Fibroblast of gingiva (primary cell): ENCODE measurements at regions not wholly inside any gene's neighbourhood (a gene's known extent, or its start where the extent isn't known, plus 50 kb on each side); places are given as distances from the start of the nearest gene placed in this dataset.
"Not testable (repeated sequence)": the region's sequence is repeated elsewhere in the genome, so short reads cannot be mapped to it uniquely, and the experiment has no call there.

Experiments used
- DNase-seq: peaks from one replicate; pipeline ENCODE4 v3.0.0-alpha.2; 2011; ENCODE audit warnings: low read depth

DNA sequence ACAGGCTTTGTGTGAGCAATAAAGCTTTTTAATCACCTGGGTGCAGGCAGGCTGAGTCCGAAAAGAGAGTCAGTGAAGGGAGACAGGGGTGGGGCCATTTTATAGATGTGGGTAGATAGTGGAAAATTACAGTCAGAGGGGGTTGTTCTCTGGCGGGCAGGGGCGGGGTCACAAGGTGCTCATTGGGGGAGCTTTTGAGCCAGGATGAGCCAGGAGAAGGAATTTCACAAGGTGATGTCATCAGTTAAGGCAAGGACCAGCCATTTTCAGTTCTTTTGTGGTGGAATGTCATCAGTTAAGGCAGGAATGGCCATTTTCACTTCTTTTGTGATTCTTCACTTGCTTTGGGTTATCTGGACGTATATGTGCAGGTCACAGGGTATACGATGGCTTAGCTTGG, 571.3 kb upstream of the PCDH7 start:
- not testable (repeated sequence) for DNase-seq

DNA sequence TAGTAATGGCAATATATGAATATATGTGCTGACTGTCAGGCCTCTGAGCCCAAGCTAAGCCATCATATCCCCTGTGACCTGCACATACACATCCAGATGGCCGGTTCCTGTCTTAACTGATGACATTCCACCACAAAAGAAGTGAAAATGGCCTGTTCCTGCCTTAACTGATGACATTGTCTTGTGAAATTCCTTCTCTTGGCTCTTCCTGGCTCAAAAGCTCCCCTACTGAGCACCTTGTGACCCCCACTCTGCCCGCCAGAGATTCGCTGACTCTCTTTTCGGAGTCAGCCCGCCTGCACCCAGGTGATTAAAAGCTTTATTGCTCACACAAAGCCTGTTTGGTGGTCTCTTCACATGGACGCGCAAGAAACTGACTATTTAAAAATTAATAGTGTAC, 570.6 kb upstream of the PCDH7 start:
- DNase-seq = not testable (repeated sequence)

DNA sequence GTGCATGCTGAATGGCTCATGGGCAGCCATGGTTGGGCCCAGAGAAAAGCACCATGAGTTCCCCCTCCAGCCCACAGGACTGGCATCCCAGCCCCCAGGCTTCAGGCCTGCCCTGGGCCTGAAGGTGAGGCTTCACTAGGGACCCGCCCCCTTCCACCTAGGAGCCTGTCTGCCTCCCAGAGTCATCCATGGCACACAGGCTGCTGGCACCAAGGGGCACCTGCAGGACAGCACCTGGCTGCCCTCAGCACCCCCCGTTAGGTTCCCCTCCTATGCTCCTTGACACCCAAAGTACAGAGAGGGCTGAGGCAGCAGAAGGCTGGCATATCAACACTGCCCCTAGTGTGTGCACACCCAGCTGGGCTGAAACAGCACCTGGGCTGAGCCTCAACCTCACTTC, 566.7 kb upstream of the PCDH7 start:
- DNase-seq = no peak

DNA sequence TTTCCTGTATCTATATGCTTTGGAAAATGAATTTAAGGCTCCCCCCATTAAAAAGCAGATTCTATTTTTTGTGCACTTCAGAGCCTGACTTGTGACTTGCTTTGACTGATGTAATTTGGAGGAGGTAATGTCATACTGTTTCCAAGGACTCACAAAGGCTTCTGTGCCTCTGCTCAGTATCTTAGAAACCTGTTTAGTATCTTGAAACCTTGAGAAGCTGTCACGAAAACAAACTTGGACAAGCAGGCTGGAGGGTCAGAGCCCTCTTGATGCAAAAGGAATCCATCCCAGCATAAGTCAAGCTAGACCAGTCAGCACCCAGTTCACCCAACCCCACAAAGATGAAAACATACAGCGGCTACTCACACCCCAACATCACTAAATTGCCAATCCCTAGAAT, 560.0 kb upstream of the PCDH7 start:
- no peak for DNase-seq

DNA sequence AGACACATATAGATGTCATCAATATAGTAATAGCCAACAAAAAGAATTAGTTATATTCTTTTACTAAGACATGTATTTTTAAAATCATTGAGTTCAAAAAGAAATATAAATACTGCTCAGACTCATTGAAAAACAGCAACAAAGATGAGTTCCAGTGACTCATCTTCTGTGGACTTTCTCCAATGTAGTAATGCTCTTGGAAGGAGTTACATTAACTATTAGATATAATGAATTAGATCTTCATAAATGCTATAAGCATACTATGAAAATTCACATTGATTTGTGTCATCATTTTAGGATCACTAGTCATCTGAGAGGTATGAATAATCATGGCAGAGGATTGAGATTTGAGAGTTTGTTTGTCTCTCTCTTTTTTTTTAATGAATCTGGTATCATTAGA, 547.8 kb upstream of the PCDH7 start:
- no peak for DNase-seq

DNA sequence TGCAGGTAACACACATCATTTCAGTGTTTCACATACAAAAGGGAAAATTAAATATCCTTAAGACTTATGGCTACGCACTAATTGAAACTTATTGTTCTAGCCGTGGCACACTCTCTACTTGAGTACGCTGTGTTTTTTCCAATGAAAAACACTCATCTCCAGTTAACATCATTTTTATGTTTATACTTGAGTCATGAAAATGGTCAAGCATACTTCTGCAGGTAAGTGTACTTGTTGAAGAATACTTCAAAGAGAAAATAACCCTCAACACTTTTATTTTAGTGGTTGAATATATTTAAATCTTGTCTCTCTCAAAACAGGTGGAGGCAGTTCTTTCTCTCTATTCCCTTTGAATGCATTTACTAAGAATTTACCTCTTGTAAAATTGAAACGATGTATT, 538.7 kb upstream of the PCDH7 start:
- no peak for DNase-seq

DNA sequence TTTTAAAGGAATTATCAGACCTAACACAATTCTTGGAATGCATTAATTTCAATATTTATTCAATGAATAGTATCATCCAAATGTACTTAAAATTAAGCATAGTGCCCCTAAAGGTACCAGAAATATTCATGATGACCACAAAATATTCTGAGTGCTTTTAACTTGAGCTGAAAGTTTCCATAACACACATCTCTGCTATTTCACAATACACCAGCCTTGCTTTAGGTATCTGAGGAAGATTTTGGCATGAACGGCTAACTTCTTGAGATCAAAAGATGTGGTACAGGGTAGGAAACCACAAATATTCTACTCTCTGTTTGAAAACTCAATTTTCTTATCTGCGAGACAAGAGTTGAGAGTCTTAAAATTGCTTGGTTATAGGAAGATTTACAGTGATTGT, 538.3 kb upstream of the PCDH7 start:
- DNase-seq = no peak

DNA sequence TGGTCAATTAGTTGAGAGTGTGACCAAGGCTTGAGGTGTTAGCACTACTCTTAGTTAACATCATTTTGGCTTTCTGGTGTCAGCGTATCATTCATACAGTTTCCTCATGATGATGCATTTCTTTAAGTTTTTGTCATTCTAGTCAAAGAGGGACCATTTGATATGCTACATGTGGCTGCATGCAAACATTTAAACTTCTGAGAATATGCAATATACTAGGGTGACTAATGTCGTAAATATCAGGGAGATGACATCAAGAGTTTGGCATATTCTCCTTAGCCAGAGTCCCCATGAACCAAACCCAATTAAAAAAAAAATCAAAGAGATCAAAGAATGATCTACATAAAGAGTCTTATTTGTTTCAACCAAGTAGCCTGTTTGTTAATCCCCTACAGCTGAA, 537.4 kb upstream of the PCDH7 start:
- DNase-seq = no peak

DNA sequence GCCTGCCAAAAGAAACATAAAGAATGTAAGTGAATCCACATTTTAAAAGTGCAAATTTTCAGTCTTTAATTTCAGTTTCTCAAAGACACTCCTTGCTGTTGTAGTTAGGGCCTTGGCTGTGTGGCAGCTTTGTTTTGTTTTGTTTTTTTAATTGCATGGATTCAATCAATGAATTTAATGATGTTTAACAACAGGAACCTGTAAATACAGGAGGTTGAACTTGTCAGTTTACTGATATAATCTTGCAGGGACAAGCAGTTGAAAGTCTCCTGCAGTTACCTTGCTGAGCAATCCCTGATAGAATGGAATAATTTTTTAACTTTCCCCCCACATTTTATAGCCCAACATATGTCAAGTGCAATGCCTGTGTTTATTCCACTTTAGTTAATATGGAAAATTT, 528.3 kb upstream of the PCDH7 start:
- no peak for DNase-seq

DNA sequence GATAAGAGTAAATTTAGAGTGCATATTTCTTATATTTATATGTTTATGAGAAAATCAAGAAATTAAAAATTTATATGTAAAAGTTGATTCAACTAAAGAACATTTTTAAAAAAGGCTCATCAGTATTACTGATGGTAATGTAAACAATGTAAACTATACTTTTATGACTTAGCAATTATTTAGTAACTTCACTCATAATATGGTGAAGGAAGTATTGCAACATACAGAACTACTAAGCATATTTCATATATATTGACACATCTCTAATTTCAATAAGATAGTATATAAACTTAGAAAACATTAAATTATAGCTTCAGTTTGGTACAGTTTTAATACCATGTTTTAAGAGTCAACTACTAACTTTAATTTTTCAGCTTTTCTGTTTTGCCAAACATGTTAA, 512.8 kb upstream of the PCDH7 start:
- no peak for DNase-seq

DNA sequence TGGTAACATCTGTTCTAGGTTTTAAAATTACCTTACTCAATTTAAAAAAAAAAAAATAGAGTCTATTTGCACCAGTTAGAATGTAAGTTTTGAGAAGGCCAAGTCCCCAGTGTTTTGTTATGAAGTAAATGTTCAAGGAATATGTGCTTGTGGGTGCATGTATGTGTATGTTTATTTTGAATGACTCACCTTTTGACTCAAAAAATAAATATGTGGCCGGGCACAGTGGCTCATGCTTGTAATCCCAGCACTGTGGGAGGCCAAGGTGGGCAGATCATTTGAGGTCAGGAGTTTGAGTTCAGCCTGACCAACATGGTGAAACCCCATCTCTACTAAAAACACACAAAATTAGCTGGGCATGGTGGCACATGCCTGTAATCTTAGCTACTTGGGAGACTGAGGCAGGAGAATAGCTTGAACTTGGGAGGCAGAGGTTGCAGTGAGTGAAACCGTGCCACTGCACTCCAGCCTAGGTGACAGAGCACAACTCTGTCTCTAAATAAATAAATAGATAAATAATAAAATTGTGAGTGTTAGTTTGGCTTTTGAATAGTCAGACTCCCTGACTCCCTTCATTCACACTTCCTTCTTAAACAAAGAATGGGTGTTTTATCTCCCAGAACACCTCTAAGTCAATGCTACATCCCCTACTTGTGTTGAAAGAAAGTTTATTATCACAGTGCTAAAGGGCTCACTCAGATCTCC, 511.3 kb upstream of the PCDH7 start:
- no peak for DNase-seq

DNA sequence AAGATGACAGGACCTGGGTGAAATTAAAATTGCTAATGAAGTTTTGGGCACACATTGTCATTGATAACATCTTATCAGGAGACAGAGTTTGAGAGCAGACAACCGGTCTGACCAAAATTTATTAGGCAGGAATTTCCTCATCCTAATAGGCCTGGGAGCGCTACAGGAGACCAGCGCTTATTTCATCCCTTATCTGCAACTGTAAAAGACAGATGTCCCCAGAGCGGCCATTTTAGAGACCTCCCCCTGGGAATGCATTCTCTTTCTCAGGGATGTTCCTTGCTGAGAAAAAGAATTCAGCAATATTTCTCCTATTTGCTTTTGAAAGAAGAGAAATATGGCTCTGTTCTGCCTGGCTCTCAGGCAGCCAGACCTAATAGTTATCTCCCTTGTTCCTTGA, 504.2 kb upstream of the PCDH7 start:
- not testable (repeated sequence) for DNase-seq

DNA sequence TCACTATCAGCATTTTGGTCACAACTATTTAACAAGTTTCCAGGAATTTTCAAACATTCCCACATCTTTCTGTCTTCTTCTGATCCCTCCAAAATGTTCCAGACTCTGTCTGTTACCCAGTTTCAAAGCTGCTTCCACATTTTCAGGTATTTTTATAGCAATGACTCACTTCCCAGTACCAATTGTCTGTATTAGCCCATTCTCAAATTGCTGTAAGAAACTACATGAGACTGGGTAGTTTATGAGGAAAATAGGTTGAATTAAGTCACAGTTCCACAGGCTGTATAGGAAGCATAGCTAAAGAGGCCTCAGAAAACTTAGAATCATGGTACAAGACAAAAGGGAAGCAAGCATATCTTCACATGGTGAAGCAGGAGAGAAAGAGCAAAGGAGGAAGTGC, 475.0 kb upstream of the PCDH7 start:
- no peak for DNase-seq

DNA sequence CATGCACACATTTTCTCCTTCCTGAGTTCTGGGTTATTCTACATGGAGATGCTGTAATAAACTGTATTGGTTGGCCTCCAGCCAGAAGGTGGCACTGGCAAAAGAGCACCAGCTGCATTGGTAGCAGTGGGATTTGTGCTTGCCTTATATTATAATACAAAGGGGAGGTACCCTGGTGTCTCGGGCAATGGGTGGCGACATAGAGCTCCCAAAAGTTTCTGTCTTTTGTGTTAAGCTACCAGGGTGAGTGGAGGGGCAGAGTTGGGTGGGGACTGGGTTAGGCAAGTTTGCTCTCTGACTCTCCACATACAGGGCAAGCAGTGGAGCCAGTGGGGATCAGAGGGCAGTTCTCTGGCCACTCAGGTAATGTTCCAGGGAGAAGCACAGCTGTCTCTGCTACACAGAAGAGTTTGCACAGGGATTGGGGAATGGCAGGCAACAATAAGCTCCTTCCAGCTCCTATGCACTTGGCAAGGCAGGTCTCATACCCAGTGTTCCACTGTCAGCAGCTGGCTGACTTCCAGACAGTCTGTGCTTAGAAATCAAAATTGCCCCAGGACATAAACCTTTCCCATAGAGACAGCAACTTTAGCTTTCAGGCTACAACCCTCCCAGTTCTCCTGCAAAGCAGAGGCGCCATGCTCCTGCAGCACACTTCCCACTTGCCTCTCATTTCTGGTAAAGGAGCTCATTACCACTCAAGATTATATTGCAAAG, 463.9 kb upstream of the PCDH7 start:
- no peak for DNase-seq

DNA sequence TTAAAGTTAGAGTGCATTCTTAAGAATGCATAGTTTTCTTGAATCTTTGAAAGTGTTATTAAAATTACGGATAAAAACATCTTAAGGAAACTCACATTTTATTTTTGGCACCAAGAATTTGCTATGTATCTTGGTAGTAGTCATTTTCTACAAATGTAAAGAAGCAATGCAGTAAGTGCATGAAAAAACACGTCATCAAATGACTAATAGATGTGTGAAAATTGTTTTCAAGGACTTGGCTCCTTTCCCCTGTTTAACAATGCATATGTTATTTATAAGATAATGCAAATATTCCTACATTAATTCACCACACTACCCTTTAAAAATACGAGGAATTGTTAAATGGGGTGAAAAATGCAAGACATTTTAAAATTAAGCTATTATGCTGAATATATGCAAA, 461.2 kb upstream of the PCDH7 start:
- DNase-seq = no peak

DNA sequence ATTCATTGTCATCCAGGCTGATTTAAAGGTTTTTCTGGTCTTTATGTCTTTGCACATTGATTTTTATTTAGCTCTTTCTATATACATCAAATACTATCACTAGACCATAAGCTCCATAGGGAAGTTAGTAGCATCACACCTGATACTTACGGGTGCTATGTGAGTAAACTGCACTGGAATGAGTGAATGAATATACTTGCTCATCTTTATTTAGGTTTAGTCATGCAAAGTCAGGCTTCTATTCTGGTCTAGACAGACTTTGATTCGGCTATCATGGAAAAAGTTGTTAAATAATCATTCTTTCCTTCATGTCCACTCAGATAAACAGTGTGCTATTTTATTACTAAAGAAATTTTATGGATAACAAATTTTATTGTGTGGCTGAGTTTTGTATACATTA, 457.8 kb upstream of the PCDH7 start:
- no peak for DNase-seq

DNA sequence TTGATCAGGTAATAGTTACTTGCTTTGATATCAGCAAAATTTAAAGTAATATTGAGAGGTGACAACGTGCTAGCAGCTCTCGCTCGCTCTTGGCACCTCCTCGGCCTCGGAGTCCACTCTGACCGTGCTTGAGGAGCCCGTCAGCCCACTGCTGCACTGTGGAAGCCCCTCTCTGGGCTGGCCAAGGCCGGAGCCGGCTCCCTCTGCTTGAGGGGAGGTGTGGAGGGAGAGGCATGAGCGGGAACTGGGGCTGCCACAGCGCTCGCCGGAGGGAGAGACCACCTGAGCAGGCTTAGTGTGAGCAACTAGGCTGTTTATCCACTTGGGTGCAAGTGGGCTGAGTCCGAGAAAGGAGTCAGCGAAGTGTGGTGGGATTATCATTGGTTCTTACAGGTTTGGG, 455.7 kb upstream of the PCDH7 start:
- no peak for DNase-seq

DNA sequence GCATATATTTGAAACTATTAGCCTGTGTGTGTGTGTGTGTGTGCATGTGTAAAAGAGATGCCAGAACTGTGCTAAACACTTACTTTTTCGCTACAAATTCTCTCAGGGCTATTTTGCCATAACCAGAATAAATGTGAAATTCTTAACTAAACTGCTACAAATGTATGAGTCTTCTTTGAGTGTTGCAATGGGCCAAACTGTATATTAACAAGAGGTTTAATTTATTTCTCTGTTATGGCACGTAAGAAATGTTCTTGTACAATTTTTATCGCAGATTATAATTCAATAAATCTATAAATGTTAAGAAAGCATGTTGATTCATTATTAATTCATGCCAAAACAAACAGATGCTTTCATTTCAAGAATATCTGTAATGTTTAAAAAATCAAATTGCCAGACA, 454.5 kb upstream of the PCDH7 start:
- no peak for DNase-seq

DNA sequence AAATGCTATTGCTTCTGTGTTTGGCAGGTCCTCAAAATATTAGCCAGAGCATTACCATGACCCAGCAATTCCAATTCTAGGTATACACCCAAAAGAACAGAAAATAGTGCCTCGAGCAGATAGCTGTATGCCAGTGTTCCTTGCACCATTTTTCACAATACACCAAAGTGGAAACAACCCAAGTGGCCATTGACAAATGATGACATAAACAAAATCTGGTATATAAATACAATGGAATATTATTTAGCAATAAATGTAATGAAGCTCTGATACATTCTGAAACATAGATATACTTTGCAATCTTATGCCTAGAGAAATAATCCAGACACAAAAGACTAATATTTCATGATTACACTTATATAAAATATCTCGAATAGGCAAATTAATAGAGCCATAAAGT, 451.8 kb upstream of the PCDH7 start:
- DNase-seq = no peak

DNA sequence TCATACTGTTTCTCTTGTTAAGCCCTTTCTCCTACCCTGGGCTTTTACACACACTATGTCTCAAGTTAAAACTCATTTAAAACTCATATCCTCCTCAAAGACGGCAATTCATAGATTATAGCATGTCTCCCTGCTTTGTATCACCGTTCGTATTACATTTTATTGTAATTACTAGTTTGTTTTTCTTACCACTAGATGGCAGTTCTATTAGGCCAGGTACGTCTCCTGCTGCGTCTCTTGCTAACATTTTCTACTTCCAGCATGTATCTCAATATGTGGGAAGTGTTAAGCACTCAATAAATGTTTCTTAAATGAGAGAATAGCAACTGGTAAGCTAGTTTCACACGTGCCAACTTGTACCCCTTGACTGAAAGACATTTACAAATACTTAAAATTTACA, 450.3 kb upstream of the PCDH7 start:
- DNase-seq = no peak

DNA sequence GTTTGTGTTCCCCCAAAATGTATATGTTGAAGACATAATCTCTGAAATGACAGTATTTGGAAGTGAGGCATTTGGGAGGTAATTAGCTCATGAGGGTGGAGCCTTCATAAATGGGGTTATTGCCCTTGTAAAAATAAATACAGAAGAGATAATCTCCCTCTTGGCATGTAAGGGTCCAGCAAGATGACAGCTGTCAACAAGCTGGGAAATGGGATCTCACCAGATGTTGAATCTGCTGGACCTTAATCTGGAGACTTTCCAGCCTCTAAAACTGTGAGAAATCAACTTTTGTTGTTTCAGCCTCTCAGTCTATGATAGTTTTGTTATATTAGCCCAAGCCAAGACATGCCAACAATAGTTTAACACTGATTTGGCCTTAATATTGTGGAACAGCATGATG, 438.2 kb upstream of the PCDH7 start:
- DNase-seq = no peak

DNA sequence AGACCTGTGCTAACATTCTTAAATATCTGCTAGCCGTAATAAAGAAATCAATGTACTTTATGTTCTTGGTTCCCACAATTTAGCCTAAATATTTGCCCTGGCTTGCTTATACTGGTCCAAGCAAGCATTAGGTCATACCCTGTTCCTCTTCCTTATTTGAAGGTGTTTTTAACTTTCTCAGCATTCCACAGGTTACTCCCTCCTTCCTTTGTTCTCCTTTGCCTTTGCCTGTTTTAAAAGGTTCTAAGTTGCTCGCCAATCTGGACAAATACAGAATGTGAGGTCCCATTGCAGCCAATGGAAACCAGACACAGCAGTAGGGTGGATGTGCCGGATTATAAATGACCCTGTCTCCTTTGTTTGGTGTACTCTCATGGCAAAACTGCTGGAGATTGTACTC, 436.8 kb upstream of the PCDH7 start:
- no peak for DNase-seq

DNA sequence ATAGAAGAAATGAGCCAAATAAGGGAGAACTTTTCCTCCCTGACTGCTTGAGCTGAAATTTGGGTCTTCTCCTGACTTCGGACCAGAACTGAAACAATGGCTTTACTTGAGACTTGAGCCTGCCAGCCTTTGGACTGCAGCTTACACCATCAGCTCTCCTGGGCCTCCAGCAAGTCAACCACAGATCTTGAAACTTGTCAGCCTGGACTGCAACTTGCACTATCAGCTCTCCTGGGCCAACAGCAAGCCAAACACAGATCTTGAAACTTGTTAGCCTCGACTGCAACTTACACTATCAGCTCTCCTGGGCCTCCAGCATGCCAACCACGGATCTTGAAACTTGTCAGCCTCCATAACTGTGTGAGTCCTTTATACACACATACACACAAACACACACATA, 425.9 kb upstream of the PCDH7 start:
- no peak for DNase-seq

DNA sequence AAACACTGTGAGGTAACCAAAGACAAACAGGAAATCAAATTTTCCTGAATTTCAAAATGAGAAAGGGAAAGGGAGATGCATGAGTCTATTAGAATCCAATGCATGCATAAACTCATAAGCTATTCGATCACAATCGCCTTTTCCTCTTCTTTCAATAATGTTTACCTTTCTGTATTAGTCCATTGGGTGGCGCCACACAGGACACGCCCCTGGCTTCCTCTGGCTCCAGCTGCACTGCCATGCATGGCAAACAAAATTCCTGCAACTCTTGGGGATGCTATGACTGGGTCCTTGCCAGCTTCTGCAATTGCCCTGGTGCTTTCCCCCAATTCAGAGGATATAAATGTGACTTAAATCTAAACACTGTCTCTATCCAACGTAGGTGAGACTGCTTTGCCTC, 424.5 kb upstream of the PCDH7 start:
- DNase-seq = no peak
